Karpas-422 (cell line): ENCODE measurements at regions not wholly inside any gene's neighbourhood (a gene's known extent, or its start where the extent isn't known, plus 50 kb on each side); places are given as distances from the start of the nearest gene placed in this dataset.

ENCODE experiments used
- DNase-seq: peaks from one replicate; pipeline ENCODE4 v3.0.0-alpha.2; 2015
- H2AFZ ChIP-seq: fragments of 200-600 bp; sonication (generic); 2 replicates; pipeline ENCODE4 v1.6.1; 2014; ENCODE audit warnings: antibody characterized with exemption, low read length, mixed read lengths
- H3K27ac ChIP-seq: fragments of 200-600 bp; sonication (generic); 2 replicates; pipeline ENCODE4 v1.5.1; 2014; ENCODE audit warnings: mild to moderate bottlenecking, low read length, moderate library complexity
- H3K27me3 ChIP-seq: fragments of 200-600 bp; sonication (generic); 2 replicates; pipeline ENCODE4 v1.6.1; 2014; ENCODE audit warnings: low read length, mixed read lengths
- H3K36me3 ChIP-seq: fragments of 200-600 bp; sonication (generic); 2 replicates; pipeline ENCODE4 v1.6.1; 2014; ENCODE audit warnings: low read length, mixed read lengths; ENCODE audit not compliant: insufficient read depth
- H3K4me1 ChIP-seq: fragments of 200-600 bp; sonication (generic); 2 replicates; pipeline ENCODE4 v1.6.1; 2014; ENCODE audit warnings: mild to moderate bottlenecking, low read length, mixed read lengths
- H3K4me2 ChIP-seq: fragments of 200-600 bp; sonication (generic); 2 replicates; pipeline ENCODE4 v1.6.1; 2014; ENCODE audit warnings: low read length, low read depth, mild to moderate bottlenecking; ENCODE audit not compliant: poor library complexity, severe bottlenecking
- H3K4me3 ChIP-seq: fragments of 200-600 bp; sonication (generic); 2 replicates; pipeline ENCODE4 v1.5.1; 2014; ENCODE audit warnings: mild to moderate bottlenecking, antibody characterized with exemption, low read length, mixed read lengths
- H3K79me2 ChIP-seq: fragments of 200-600 bp; sonication (generic); 2 replicates; pipeline ENCODE4 v1.6.1; 2014; ENCODE audit warnings: mild to moderate bottlenecking, low read length, mixed read lengths
- H3K9ac ChIP-seq: fragments of 200-600 bp; sonication (generic); 2 replicates; pipeline ENCODE4 v1.6.0; 2014; ENCODE audit warnings: low read length
- H3K9me2 ChIP-seq: fragments of 200-600 bp; sonication (generic), shearing (Covaris generic); replicated peaks from 2 replicates; pipeline ENCODE4 v1.6.0; 2014; ENCODE audit warnings: mild to moderate bottlenecking, low read length, moderate library complexity; ENCODE audit not compliant: insufficient read depth
- H3K9me3 ChIP-seq: fragments of 300-700, 200-600 bp; sonication (generic); 2 replicates; pipeline ENCODE4 v1.6.1; 2014; ENCODE audit warnings: low read length, mixed read lengths
- H4K20me1 ChIP-seq: fragments of 200-600 bp; sonication (generic); 2 replicates; pipeline ENCODE4 v1.6.1; 2014; ENCODE audit warnings: mild to moderate bottlenecking, antibody characterized with exemption, low read length, low read depth; ENCODE audit not compliant: insufficient read depth

DNA sequence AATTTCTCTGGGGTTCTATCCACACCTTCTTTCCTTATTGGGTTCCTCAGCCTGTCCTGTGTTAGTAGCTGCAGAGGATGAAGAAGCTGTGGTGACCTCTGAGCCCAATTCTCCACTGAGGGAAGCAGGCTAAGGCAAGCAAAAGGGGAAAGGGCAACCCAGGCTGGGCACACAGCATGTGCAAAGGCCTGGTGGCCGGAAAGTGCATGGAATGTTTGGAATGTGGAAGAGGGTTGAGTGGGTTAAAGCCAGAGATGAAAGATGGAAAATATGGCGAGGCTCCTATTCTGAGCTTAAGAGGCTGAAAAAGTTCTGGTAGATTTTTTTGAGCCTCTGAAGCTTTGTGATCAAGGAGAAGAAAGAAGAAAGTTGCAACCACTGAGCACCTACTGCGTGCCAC is 247.1 kb downstream of the MIAT start:
- Histone ChIP-seq H3K9me2 (no peaks in the 10 kb centered on the region), H3K9me3 (no peaks in the 10 kb centered on the region), H3K36me3 (no peaks in the 10 kb centered on the region), H3K27ac (no peak overlapping the region), H4K20me1 (no peaks in the 10 kb centered on the region), H3K79me2 (no peaks in the 10 kb centered on the region), H3K4me2 (no peak overlapping the region), H2AFZ (no peak overlapping the region), H3K27me3 (no peaks in the 10 kb centered on the region), H3K4me3 (no peak overlapping the region), H3K9ac (no peak overlapping the region), H3K4me1 (peaks cover 6% of the 10 kb centered on the region)
- no peak for DNase-seq

DNA sequence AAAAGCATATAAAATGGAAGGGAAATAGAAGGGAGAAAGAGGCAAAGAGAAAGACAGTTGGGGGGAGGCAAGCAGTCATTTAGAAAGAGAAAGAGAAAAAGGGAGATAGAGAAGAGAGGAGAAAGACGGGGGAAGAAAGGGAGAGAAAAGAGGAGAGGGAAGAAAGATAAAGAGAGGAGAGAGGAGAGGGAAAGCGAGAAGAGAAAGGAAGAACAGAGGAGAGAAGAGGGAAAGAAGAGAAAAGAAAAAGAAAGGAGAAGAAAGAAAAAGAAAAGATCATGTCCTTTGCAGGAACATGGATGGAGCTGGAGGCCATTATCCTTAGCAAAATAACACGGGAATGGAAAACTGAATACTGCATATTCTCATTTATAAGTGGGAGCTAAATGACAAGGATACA is 247.7 kb downstream of the MIAT start:
- no peaks in the 10 kb centered on the region for H3K27me3 ChIP-seq
- no peaks in the 10 kb centered on the region for H3K9me3 ChIP-seq
- no peaks in the 10 kb centered on the region for H4K20me1 ChIP-seq

GRCh38 chr22:26905640-26906039 is 248.3 kb downstream of the MIAT start:
- no peaks in the 10 kb centered on the region for H4K20me1 ChIP-seq
- no peaks in the 10 kb centered on the region for H3K27me3 ChIP-seq
- no peak overlapping the region for H3K4me2 ChIP-seq
- H2AFZ ChIP-seq, result no peak overlapping the region
- no peak overlapping the region for H3K27ac ChIP-seq
- H3K36me3 ChIP-seq, result no peaks in the 10 kb centered on the region
- peaks cover 6% of the 10 kb centered on the region for H3K4me1 ChIP-seq
- H3K4me3 ChIP-seq, result no peak overlapping the region
- H3K9ac ChIP-seq, result no peak overlapping the region
- no peak for DNase-seq
- no peaks in the 10 kb centered on the region for H3K9me3 ChIP-seq
- no peaks in the 10 kb centered on the region for H3K79me2 ChIP-seq
- no peaks in the 10 kb centered on the region for H3K9me2 ChIP-seq

More for the DNA sequence above, 247.7 kb downstream of the MIAT start:
- Histone ChIP-seq H3K4me1 (peaks cover 6% of the 10 kb centered on the region), H3K9ac (no peak overlapping the region), H3K9me2 (no peaks in the 10 kb centered on the region), H2AFZ (no peak overlapping the region), H3K36me3 (no peaks in the 10 kb centered on the region), H3K27ac (no peak overlapping the region), H3K4me3 (no peak overlapping the region), H3K79me2 (no peaks in the 10 kb centered on the region), H3K4me2 (no peak overlapping the region)
- DNase-seq, result no peak

DNA sequence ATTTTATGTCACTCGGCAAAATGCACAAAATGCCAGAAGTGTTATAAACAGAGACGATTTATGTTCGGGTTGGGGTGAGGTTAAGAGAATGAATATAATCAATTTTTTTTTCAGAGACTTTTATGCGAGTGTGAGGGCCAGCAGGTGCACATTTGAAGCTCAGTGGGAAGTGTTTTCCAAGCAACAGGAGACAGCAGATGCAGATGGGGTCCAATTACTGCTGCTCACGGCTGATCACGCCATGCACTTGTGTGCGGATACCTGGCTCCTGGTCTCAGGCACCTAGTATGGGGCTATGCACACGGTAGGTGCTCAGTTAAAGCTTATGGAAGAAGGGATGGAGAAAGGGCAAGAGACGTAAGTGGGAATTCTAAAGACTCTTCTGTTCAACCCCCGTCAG is 249.1 kb downstream of the MIAT start:
- H2AFZ ChIP-seq, result no peak overlapping the region
- no peaks in the 10 kb centered on the region for H3K36me3 ChIP-seq
- peaks cover 6% of the 10 kb centered on the region for H3K4me1 ChIP-seq
- no peaks in the 10 kb centered on the region for H3K27me3 ChIP-seq
- H3K4me2 ChIP-seq, result no peak overlapping the region
- no peak overlapping the region for H3K9ac ChIP-seq
- H3K27ac ChIP-seq, result no peak overlapping the region
- DNase-seq, result no peak
- H3K9me3 ChIP-seq, result no peaks in the 10 kb centered on the region
- no peak overlapping the region for H3K4me3 ChIP-seq
- H4K20me1 ChIP-seq, result no peaks in the 10 kb centered on the region
- H3K79me2 ChIP-seq, result no peaks in the 10 kb centered on the region
- H3K9me2 ChIP-seq, result no peaks in the 10 kb centered on the region

DNA sequence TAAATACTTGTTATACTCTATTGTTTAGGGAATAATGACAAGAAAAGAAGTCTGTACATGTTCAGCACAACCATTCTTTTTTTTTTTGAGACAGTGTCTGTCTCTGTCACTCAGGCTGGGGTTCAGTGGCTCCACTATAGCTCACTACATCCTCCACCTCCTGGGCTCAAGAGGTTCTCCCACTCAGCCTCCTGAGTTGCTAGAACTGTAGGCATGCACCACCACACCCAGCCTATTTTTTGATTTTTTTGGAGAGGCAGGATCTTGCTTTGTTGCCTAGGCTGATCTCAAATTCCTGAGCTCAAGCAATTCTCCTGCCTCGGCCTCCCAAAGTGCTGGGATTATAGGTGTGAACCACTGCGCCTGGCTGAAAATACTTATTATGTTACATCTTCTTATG is 250.0 kb downstream of the MIAT start:
- Histone ChIP-seq H2AFZ (no peak overlapping the region), H3K9ac (no peak overlapping the region), H3K4me1 (peaks cover 6% of the 10 kb centered on the region), H3K9me3 (no peaks in the 10 kb centered on the region), H3K4me2 (no peak overlapping the region), H4K20me1 (no peaks in the 10 kb centered on the region), H3K36me3 (no peaks in the 10 kb centered on the region), H3K9me2 (no peaks in the 10 kb centered on the region), H3K79me2 (no peaks in the 10 kb centered on the region), H3K4me3 (no peak overlapping the region), H3K27me3 (no peaks in the 10 kb centered on the region), H3K27ac (no peak overlapping the region)
- no peak for DNase-seq

DNA sequence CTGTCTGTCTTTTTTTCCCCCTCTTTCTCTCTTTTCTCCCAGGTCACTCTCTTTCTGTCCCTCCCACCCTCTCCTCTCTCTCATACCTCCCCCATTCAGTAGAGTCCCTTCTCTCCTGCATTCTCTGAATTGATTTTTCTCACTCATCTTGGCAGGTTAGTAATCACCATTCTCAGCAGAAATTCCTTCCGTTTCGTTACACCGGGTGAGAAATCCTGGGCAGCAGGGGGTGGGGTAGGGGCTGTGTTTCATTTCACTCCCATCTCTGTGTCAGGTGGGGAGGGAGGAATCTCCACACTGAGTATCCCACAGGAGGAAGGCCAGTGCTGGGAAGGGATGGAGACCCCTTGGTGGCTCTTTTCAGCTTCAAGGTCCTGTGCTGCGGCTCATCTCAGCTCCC is 253.5 kb downstream of the MIAT start:
- no peaks in the 10 kb centered on the region for H3K79me2 ChIP-seq
- no peaks in the 10 kb centered on the region for H3K9me3 ChIP-seq
- DNase-seq, result no peak
- no peak overlapping the region for H3K27ac ChIP-seq
- no peaks in the 10 kb centered on the region for H3K9me2 ChIP-seq
- H2AFZ ChIP-seq, result no peak overlapping the region
- no peaks in the 10 kb centered on the region for H3K4me1 ChIP-seq
- no peak overlapping the region for H3K4me3 ChIP-seq
- no peak overlapping the region for H3K9ac ChIP-seq
- H3K4me2 ChIP-seq, result no peak overlapping the region
- H3K27me3 ChIP-seq, result no peaks in the 10 kb centered on the region
- no peaks in the 10 kb centered on the region for H4K20me1 ChIP-seq
- H3K36me3 ChIP-seq, result no peaks in the 10 kb centered on the region

DNA sequence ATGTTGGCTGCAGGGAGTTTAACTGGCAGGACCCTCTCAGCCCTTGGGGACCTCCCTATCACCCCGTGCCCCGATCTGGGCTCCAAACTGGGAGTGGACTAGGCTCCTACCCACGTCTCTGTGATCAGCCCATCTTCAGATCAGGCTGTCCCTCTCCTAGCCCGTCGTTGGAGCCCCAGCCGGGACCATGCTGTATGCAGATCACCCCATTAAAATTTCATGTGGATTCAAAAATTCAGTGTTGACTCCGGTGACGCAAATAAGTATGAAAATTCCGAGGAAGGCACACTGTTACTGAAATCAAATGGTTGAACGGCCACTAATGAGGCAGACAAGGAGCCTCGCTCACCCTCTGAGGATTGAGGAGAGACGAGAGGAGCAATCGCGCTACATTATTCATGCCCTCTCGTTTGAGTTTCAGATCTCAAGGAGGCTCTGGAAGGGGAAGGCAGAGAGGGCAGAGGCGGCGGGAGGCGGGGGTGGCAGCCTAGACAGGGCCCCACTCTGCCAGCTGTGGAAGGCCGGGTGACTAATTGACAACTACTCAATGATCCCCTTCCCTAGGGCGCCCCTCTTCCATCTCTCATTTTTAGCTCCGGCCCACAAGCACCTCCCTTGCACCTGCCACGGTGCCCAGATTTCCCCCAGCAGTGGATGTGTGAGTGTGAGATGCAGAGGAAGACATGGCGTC is 255.4 kb downstream of the MIAT start:
- H3K4me2 ChIP-seq, result no peak overlapping the region
- no peaks in the 10 kb centered on the region for H4K20me1 ChIP-seq

DNA sequence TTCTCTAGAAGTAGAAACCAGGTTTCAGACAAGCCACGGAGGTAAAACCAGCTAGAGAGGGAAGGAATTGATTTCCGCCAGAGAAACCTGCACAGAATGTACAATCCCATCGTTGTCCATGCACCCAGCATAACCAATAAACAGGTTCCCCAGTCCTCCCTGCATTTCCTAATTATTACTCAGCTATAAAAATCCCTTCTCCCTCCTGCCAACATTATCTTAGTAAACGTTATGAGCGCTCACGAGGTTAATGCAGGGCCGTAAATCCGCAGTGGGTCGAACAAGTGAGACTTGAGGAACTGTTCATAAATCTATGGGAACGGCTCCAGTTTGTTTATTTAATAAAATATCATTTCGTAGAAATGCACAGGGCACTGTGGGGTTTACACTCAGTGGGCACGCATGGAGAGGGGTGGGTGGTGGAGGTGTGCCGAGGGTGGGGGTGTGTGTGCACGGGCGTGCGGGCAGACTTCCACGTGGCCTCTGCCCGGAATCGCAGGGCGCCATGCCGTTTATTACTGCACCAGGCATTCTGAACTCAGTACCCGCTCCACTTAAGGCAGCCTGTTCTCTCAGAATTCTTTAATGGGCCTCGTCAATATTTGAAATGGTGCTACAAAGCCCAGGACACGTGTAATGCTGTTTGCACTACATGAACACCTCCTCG is 257.3 kb downstream of the MIAT start:
- DNase-seq, result no peak
- Histone ChIP-seq H3K9me3 (no peaks in the 10 kb centered on the region), H3K9ac (no peak overlapping the region), H3K27me3 (no peaks in the 10 kb centered on the region), H4K20me1 (no peaks in the 10 kb centered on the region), H3K27ac (no peak overlapping the region), H3K4me2 (no peak overlapping the region), H3K36me3 (no peaks in the 10 kb centered on the region), H3K4me3 (no peak overlapping the region), H2AFZ (no peak overlapping the region), H3K9me2 (no peaks in the 10 kb centered on the region), H3K79me2 (no peaks in the 10 kb centered on the region), H3K4me1 (no peaks in the 10 kb centered on the region)

More for the DNA sequence above, 255.4 kb downstream of the MIAT start:
- H3K4me3 ChIP-seq, result no peak overlapping the region
- no peaks in the 10 kb centered on the region for H3K27me3 ChIP-seq
- no peaks in the 10 kb centered on the region for H3K9me3 ChIP-seq
- no peaks in the 10 kb centered on the region for H3K9me2 ChIP-seq
- H3K4me1 ChIP-seq, result no peaks in the 10 kb centered on the region
- no peak overlapping the region for H3K27ac ChIP-seq
- no peak for DNase-seq
- H3K9ac ChIP-seq, result no peak overlapping the region
- no peak overlapping the region for H2AFZ ChIP-seq
- H3K36me3 ChIP-seq, result no peaks in the 10 kb centered on the region
- H3K79me2 ChIP-seq, result no peaks in the 10 kb centered on the region
